ENCODE measurements at regions not wholly inside any gene's neighbourhood (a gene's known extent, or its start where the extent isn't known, plus 50 kb on each side); places are given as distances from the start of the nearest gene placed in this dataset.

- DNase-seq (ENCODE audit: low read depth): no peak
- TF ChIP-seq, protein P1, sequence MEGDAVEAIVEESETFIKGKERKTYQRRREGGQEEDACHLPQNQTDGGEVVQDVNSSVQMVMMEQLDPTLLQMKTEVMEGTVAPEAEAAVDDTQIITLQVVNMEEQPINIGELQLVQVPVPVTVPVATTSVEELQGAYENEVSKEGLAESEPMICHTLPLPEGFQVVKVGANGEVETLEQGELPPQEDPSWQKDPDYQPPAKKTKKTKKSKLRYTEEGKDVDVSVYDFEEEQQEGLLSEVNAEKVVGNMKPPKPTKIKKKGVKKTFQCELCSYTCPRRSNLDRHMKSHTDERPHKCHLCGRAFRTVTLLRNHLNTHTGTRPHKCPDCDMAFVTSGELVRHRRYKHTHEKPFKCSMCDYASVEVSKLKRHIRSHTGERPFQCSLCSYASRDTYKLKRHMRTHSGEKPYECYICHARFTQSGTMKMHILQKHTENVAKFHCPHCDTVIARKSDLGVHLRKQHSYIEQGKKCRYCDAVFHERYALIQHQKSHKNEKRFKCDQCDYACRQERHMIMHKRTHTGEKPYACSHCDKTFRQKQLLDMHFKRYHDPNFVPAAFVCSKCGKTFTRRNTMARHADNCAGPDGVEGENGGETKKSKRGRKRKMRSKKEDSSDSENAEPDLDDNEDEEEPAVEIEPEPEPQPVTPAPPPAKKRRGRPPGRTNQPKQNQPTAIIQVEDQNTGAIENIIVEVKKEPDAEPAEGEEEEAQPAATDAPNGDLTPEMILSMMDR (IDR thresholded peaks at IDR 0.05; ENCODE audit: control insufficient read depth, extremely low read depth, insufficient read depth): no peak
- H3K4me3 ChIP-seq (ENCODE audit: low read depth, low read length): no peak overlapping the region
Observed at GRCh38 chr2:114384441-114384840, 58.0 kb upstream of the DPP10 start.

DNA sequence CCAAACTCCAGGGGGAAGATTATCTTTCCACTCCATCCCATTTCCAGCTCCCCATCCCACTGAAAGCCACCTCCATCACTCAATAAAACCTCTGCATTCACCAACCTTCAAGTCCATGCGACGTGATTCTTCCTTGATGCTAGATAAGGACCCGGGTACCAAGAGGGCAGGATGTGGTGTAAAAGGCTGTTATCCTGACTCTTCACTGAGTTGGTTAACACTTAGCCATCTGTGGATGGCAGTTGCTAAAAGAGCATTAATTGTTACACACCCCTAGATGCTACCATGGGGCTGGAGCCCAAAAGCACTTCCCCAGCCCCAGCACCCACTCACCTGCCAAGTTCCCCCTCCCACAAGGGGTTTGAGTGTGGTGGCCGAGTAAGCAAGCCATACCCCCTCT, 53.4 kb upstream of the DPP10 start:
- no peak overlapping the region for H3K4me3 ChIP-seq (ENCODE audit: low read depth, low read length)
- TF ChIP-seq, protein P1 (IDR thresholded peaks at IDR 0.05; ENCODE audit: control insufficient read depth, extremely low read depth, insufficient read depth): no peak
- no peak for DNase-seq (ENCODE audit: low read depth)

All from LNCaP clone FGC (cell line).